ENCODE measurements at regions not wholly inside any gene's neighbourhood (a gene's known extent, or its start where the extent isn't known, plus 50 kb on each side); places are given as distances from the start of the nearest gene placed in this dataset.

DNA sequence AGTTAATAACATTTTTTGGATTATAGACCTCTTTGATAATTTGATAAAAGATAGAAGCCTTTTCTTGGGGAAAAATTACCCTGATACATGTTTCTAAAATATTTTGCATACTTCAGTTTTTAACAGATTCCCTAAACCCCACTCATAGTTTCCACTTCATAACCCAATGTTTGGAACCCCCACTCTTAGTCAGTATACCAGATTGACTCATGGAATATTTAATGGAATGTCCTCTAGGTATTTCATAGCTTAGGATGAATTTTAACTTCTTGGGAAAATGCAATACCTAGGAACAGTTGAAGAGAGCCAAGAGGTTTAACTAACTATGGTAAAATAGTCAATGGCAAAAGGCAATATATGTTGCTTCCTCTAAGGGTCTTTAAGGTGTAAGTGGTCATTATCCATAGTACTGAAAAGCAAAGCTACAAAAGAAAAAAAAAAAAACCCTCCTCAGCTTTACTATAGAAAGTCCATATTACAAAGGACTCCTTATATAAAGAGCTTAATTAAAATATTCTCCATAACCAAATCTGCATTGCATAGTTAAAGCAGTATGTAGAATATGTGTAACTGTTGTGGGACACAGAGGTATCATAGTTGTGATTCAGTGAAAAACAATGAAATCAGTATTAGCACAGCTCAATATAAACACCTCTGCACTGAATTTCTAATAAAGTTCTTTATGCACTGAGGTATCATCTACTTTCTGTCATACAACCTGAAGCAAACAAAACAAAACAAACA lies 159.9 kb downstream of the PCDH7 start:
- TF ChIP-seq GATA2 (IDR thresholded peaks at IDR 0.05; ENCODE audit: low read depth, low read length) = no peak
- TF ChIP-seq GATA3 (IDR thresholded peaks at IDR 0.05; ENCODE audit: low read depth, low read length) = no peak

DNA sequence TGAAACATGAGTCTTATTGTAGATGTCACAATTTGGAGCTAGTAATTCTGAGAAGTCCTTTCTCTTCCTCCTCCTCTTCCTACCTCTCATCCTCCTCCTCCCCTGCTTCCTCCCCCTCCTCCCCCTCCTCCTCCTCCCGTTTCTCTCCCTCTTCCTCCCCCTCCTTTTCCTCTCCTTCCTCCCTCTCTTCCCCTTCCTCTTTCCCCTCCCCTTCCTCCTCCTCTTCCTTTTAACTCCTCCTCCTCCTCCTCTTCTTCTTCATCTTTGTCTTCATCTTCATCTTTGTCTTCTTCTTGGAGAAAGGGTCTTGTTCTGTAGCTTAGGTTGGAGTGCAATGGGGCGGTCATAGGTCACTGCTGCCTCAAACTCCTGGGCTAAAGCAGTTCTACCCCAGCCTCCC lies 161.8 kb downstream of the PCDH7 start:
- TF ChIP-seq GATA2 (IDR thresholded peaks at IDR 0.05; ENCODE audit: low read depth, low read length) = no peak
- no peak for TF ChIP-seq GATA3 (IDR thresholded peaks at IDR 0.05; ENCODE audit: low read depth, low read length)

DNA sequence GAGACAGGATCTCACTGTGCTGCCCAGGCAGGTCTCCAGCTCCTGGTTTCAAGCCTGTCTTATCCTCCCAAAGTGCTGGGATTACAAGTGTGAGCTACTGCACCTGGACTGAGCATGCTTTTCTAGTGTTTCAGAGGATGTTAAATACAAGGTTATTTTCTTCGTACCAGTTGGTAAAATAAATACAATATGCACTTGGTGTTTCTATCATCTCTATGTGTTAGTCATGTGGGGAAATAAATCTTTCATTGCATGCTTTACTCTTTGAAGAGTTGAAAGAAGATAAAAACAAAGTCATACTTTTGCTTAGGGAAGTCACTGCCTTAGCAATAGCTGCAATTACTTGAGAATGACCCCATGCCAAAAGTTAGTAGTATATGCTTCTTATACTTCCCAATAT lies 162.3 kb downstream of the PCDH7 start:
- TF ChIP-seq GATA3 (IDR thresholded peaks at IDR 0.05; ENCODE audit: low read depth, low read length) (no peak), GATA2 (IDR thresholded peaks at IDR 0.05; ENCODE audit: low read depth, low read length) (no peak)

DNA sequence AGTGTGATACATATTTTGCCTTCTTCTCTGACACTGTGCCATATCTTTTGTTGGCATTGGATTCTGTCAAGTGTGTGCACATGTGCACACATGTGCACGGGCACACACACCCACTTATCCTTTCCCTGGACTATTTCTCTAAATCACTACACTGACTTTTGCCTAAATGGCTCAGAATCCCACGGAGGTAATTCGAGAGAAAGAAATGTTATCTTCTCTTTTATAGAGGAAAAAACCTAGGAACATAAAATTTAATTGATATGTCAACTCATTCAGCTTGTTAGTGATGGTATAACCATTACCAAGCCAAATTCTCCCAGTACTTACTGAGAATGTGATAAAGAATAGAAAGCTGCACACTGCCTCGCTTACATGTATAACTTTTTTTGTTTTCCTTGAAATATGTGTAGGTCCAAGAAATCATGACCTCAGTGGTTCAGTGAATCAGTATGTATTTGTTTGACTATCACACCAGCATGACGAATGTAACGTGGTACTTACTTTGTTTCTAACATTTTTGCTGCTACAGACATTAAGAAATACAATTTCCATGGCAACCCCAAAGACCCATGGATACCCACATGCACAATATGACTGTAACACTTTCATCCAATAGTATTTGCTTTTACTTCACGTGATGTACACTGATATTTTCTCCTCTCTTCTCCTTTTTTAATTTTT lies 163.0 kb downstream of the PCDH7 start:
- no peak for TF ChIP-seq GATA2 (IDR thresholded peaks at IDR 0.05; ENCODE audit: low read depth, low read length)
- no peak for TF ChIP-seq GATA3 (IDR thresholded peaks at IDR 0.05; ENCODE audit: low read depth, low read length)

DNA sequence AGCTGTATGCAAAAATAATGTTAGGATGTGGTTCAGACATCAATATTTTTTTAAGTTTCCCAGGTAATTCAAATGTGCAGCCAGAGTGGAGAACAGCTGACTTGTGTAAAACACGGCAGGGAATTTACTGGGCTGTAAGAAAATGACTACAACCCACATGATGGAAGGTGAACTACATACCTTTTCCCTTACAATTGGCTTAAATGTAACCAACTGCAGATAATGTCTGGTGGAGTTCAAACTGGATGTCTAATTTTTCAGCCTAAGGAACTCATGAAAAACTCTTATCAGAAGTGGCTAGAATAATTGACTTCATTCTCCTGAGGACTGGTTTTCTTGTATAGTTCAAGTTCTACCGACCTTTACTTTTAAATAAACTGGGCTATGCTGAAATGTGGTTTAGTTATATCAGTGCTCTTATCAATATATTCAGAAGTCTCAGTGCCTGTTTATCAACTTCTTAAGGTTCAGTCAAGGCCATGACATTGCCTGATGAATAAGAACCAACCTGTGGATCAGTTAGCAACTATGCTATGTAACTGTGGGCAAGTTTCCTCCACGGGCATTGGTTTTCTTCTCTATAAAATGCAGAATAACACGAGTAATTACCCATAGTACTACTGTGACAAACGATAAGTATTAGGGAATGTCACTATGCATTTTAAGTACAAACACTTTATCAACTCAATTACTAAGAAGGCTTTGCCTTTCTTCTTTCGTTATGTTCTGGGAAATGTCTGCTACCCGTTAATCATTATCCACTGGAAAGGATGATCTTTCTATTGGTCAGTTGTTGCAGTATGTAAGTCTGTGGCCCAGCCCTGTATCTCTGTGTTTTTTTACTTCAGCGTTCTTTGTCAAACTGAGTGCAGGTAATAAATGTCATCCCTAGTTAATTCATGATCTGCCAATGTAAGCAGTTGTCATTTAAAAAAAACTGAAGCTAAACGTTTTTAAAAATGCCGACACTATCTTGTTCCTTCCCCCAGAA lies 181.6 kb downstream of the PCDH7 start:
- TF ChIP-seq GATA3 (IDR thresholded peaks at IDR 0.05; ENCODE audit: low read depth, low read length) (no peak), GATA2 (IDR thresholded peaks at IDR 0.05; ENCODE audit: low read depth, low read length) (no peak)

DNA sequence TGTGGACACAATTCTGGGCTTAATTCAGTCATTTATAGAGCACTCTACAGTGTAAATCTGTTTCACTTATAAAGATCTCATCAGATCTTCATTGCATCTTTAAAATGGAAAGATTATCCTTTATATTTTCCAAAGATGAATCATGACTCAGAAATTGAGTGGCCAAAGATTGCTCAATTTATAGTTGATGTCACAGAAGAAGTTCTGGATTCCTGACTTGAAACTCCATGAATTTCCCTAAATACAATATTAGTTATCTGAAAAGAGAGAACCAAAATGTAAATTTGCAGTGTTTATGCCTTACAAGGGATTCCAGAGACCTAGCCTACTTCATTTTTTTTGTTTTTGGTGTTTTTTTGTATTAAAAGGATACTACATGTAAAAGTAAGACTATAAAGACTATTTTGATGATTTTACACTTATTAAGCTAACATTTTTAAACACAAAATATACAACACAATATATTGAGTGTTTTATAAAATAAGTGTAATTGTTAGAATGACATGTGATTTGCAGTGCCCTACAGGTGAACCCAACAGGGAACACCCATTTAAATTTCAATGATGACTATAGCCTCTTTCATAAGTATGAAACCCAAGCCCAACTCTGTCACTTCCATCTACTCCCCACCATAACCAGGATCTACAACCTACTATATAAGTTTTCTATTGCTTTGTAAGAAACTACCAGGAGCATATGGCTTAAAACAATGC lies 183.5 kb downstream of the PCDH7 start:
- TF ChIP-seq GATA2 (IDR thresholded peaks at IDR 0.05; ENCODE audit: low read depth, low read length) = no peak
- TF ChIP-seq GATA3 (IDR thresholded peaks at IDR 0.05; ENCODE audit: low read depth, low read length) = no peak

DNA sequence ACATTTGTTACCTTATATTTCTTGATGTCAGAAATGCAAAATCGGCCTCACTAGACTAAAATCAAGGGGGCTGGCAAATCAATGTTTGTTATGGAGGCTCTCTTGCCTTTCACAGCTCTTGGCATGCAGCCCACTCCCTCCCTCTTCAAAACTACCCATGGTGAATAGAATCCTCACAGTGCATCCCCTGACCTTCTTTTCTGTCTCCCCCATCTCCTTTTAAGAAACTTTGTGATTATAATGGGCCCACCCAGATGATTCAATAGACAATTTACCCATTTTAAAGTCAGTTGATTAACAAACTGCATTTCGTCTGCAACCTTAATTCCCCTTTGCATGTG lies 184.0 kb downstream of the PCDH7 start:
- TF ChIP-seq GATA2 (IDR thresholded peaks at IDR 0.05; ENCODE audit: low read depth, low read length) (no peak), GATA3 (IDR thresholded peaks at IDR 0.05; ENCODE audit: low read depth, low read length) (no peak)

DNA sequence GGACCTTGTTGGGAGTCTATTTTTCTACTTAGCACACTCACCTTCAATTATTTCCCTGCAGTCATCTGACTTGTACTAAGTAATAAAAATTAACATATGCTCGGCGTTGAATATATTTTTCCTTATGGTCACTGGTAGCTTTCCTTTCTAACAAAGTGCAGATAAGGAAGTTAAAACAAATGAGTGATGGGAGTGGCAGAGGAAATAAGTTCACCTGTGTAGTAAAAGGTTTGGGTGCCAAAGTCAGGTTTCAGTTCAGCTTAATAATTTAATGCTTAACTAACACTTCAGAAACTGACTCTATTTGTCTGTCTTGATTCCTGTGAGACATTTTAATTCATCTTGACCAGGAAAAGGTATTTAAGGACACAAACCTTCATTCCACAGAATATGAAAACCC lies 184.4 kb downstream of the PCDH7 start:
- no peak for TF ChIP-seq GATA2 (IDR thresholded peaks at IDR 0.05; ENCODE audit: low read depth, low read length)
- TF ChIP-seq GATA3 (IDR thresholded peaks at IDR 0.05; ENCODE audit: low read depth, low read length) = no peak

DNA sequence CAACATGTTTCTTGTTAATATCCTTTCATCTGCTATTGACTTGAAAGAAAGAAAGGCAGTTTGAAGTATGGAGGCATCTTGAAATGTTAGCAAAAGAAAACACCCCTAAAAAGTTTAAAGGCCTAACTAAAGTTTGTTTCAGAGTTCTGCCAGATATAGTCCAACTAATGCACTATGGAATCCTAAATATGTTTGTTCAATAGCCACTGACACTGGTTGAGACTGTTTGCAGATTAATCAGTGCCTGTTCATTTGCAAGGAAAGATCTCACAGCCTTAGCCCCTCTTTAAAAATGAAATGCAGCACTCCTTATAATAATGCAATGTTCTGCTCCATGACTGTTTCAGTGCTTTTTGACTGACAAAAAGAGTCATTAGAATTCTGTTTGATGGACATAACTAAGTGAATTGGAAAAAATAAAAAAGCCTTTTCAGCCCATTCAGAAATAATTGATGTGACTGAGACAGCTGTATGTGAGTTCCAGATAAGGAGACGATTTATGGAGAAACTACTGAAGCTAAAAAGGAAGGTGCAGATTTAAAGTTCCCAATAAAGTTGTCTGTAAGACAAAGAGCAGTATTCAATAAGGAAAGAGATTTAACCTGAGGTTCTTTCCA lies 192.0 kb downstream of the PCDH7 start:
- TF ChIP-seq GATA3 (IDR thresholded peaks at IDR 0.05; ENCODE audit: low read depth, low read length) = no peak
- TF ChIP-seq GATA2 (IDR thresholded peaks at IDR 0.05; ENCODE audit: low read depth, low read length) = no peak

DNA sequence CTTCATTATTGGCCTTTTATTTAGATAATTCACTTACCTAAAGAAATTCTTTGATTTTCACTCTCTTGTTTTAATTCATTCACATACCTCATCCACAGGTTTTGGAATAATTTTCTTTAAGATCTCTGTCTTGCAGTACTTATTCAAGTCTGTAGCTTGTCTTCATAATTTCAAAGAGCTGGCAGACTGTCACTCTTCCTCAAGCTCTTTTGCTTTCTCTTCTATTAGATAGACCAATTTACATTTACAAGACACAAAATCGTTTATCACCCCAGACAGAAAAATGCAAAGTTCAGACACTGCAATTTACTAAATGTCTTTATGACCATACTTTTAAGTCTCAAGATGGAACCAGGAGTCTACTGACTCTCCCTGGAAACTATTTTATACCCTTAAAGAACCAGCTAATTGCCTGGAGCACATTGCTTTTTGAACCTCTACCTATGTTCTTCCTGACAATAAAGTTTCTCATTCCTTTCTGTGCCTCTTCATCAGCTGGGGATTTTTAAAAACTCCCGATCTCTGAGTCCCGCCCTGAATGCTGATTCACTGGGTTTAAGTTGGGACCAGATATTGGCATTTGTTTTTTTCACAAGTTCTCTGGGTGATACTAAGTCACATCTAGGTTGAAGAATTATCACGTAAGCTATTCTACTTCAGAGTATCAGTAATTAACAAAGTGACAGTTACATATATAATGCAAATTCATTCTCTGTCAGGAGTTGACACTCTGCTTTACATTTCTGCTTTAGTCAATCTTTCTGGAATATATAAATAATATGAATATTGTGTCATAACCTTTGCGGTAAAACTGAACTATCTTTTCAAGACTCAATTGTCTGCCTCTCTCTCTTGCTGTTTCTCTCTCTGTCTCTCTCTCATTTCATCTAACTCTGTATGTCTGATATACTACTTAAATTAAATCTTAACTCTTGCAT lies 196.4 kb downstream of the PCDH7 start:
- TF ChIP-seq GATA3 (IDR thresholded peaks at IDR 0.05; ENCODE audit: low read depth, low read length) (no peak), GATA2 (IDR thresholded peaks at IDR 0.05; ENCODE audit: low read depth, low read length) (no peak)

DNA sequence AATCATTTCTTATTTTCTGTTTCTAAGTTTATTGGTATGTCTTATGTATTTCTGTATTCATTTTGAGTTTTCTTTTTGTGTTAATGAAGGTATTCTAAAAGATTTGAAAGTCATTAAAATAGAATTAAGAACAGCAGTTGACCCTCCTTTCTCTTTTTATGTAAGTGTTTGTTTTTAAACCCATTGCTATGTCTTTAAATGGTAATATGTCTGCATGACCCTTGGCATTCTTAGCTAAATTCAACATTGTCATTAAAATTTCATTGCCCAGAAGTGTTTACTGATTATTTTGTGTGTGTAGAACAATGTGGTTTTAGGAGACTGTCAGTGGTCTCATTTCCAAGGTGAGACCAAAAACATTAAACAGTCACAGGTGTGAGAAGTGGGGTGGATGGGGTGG lies 197.8 kb downstream of the PCDH7 start:
- TF ChIP-seq GATA3 (IDR thresholded peaks at IDR 0.05; ENCODE audit: low read depth, low read length) (no peak), GATA2 (IDR thresholded peaks at IDR 0.05; ENCODE audit: low read depth, low read length) (no peak)

DNA sequence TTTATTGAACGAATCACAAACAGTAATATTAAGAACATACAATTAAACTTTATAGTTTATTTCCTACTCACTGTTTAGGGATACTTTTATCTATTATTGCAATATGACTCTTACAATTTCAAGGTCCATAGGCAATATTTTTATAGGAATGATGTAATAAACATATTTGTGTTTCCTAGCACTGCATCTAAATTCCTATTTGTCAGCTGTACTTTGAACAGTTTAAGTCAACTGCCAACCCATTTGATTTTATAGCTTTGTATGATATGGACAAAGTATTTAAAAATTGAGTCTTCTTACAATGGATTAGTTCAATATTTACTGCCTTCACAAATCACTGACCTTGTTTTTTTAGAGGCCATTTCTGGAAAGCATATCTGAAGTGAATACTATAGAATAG lies 199.3 kb downstream of the PCDH7 start:
- no peak for TF ChIP-seq GATA2 (IDR thresholded peaks at IDR 0.05; ENCODE audit: low read depth, low read length)
- no peak for TF ChIP-seq GATA3 (IDR thresholded peaks at IDR 0.05; ENCODE audit: low read depth, low read length)

All from SH-SY5Y (cell line).